HCT116 (cell line): ENCODE measurements at regions not wholly inside any gene's neighbourhood (a gene's known extent, or its start where the extent isn't known, plus 50 kb on each side); places are given as distances from the start of the nearest gene placed in this dataset.

Experiments used
- CTCF ChIP-seq, 3 experiments: fragments of 200-600 bp in 1 of 3; sonication (generic) in 1 of 3; IDR thresholded peaks in 2 of 3; conservative IDR thresholded peaks in 1 of 3; 2 replicates each; pipeline ENCODE4 v1.5.1; 2012 to 2017; ENCODE audit warnings: low read depth in 2 of 3, low read length in 2 of 3, antibody characterized with exemption in 1 of 3, borderline replicate concordance in 1 of 3, control low read depth in 1 of 3, mild to moderate bottlenecking in 1 of 3, mixed read lengths in 1 of 3, mixed run types in 1 of 3, moderate library complexity in 1 of 3; ENCODE audit not compliant: insufficient read depth in 1 of 3
- EGR1 ChIP-seq: IDR thresholded peaks from 2 replicates; pipeline ENCODE4 v1.6.1; 2012; ENCODE audit warnings: low read depth
- EZH2 ChIP-seq: fragments of 200-600 bp; sonication (generic); IDR thresholded peaks from 2 replicates; pipeline ENCODE4 v1.6.1; 2017; ENCODE audit warnings: antibody characterized with exemption, mixed run types
- EZH2phosphoT487 ChIP-seq: fragments of 200-600 bp; IDR thresholded peaks from 2 replicates; pipeline ENCODE4 v1.6.1; 2018; ENCODE audit warnings: antibody characterized with exemption, borderline replicate concordance
- FOSL1 ChIP-seq: IDR thresholded peaks from 2 replicates; pipeline ENCODE4 v1.6.1; 2012; ENCODE audit warnings: low read depth
- JUND ChIP-seq: IDR thresholded peaks from 2 replicates; pipeline ENCODE4 v1.6.1; 2012
- MAX ChIP-seq: IDR thresholded peaks from 2 replicates; pipeline ENCODE4 v1.6.1; 2012
- POLR2A ChIP-seq: IDR thresholded peaks from 2 replicates; pipeline ENCODE4 v1.7.0; 2011; ENCODE audit warnings: borderline replicate concordance; ENCODE audit not compliant: insufficient read depth, insufficient read length; ENCODE audit errors: extremely low read depth
- POLR2AphosphoS5 ChIP-seq: IDR thresholded peaks from 2 replicates; pipeline ENCODE4 v1.6.1; 2011; ENCODE audit warnings: mild to moderate bottlenecking, low read depth, low read length, moderate library complexity
- RAD21 ChIP-seq: IDR thresholded peaks from 2 replicates; pipeline ENCODE4 v1.6.1; 2012; ENCODE audit warnings: low read depth, mild to moderate bottlenecking
- YY1 ChIP-seq: IDR thresholded peaks from 2 replicates; pipeline ENCODE4 v1.6.1; 2011; ENCODE audit warnings: low read length, low read depth, moderate library complexity, mild to moderate bottlenecking; ENCODE audit not compliant: insufficient replicate concordance; ENCODE audit errors: extremely low read depth
- ZBTB33 ChIP-seq: IDR thresholded peaks from 2 replicates; pipeline ENCODE4 v1.6.1; 2011; ENCODE audit warnings: mild to moderate bottlenecking, low read length, moderate library complexity; ENCODE audit not compliant: insufficient replicate concordance; ENCODE audit errors: extremely low read depth
- ZFX ChIP-seq: fragments of 450-650 bp; IDR thresholded peaks from 2 replicates; pipeline ENCODE4 v1.6.1; 2017
- TF ChIP-seq, protein P1 (sequence below): IDR thresholded peaks from 2 replicates; pipeline ENCODE4 v1.6.1; 2012

DNA sequence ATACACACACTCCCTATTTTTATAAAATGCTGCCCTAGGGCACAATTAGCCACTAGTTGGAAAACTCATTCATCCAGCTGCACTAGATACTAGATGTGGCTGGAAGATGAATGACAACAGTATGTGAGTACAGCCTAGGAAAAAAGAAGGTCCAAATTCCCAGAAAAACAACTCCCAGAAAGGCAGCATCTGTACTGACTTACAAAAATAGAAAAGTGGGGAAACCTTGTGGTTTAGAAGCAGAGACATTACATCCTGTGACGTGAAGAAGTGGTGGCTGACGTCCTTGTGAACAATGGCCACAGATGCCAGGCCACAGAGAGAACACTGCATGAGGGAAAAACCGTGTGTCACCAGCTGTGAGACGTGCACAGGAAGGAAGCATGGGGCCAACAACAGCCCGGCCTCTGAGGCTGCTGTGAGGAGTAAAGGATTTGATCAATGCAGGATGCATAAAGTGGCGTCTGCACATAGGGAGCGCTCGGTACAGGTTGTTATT, 81.2 kb downstream of the SPRY1 start:
- no peak for TF ChIP-seq POLR2A
- no peak for TF ChIP-seq EZH2
- no peak for TF ChIP-seq CTCF (IDR thresholded peaks at IDR 0.05 in 2 of 3, conservative IDR thresholded peaks at IDR 0.05 in 1 of 3; ENCODE audit: borderline replicate concordance in 1 of 3, insufficient read depth in 1 of 3, low read depth in 2 of 3, low read length in 2 of 3)
- no peak for TF ChIP-seq JUND
- TF ChIP-seq, protein P1, sequence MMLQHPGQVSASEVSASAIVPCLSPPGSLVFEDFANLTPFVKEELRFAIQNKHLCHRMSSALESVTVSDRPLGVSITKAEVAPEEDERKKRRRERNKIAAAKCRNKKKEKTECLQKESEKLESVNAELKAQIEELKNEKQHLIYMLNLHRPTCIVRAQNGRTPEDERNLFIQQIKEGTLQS, result no peak
- TF ChIP-seq POLR2AphosphoS5, result no peak
- TF ChIP-seq EGR1, result no peak
- TF ChIP-seq ZFX, result no peak
- no peak for TF ChIP-seq EZH2phosphoT487
- no peak for TF ChIP-seq YY1
- TF ChIP-seq ZBTB33, result no peak
- TF ChIP-seq MAX, result no peak
- TF ChIP-seq FOSL1, result no peak
- TF ChIP-seq RAD21, result no peak
